ENCODE measurements at regions not wholly inside any gene's neighbourhood (a gene's known extent, or its start where the extent isn't known, plus 50 kb on each side); places are given as distances from the start of the nearest gene placed in this dataset.

DNA sequence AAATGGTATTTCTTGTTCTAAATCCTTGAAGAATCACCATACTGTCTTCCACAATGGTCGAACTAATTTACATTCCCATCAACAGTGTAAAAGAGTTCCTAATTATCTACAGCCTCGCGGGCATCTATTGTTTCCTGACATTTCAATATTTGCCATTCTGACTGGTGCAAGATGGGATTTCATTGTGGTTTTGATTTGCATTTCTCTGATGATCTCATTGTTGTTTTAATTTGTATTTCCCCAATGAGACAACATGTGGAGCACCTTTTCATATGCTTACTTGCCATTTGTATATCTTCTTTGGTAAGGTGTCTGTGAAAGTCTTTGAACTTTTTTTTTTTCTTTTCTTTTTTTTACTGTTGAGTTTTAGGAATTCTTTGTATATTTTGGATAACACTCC, 473.6 kb downstream of the KCTD16 start:
- TF ChIP-seq, protein P1, sequence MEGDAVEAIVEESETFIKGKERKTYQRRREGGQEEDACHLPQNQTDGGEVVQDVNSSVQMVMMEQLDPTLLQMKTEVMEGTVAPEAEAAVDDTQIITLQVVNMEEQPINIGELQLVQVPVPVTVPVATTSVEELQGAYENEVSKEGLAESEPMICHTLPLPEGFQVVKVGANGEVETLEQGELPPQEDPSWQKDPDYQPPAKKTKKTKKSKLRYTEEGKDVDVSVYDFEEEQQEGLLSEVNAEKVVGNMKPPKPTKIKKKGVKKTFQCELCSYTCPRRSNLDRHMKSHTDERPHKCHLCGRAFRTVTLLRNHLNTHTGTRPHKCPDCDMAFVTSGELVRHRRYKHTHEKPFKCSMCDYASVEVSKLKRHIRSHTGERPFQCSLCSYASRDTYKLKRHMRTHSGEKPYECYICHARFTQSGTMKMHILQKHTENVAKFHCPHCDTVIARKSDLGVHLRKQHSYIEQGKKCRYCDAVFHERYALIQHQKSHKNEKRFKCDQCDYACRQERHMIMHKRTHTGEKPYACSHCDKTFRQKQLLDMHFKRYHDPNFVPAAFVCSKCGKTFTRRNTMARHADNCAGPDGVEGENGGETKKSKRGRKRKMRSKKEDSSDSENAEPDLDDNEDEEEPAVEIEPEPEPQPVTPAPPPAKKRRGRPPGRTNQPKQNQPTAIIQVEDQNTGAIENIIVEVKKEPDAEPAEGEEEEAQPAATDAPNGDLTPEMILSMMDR (IDR thresholded peaks at IDR 0.05), result no peak
- no peak for TF ChIP-seq POLR2A (IDR thresholded peaks at IDR 0.05)

Data from esophagus squamous epithelium (tissue), 4 donors.